AG08395 (cell line): ENCODE measurements at regions not wholly inside any gene's neighbourhood (a gene's known extent, or its start where the extent isn't known, plus 50 kb on each side); places are given as distances from the start of the nearest gene placed in this dataset.
A peak's percentile ranks its signal among the peaks of the same experiment; 100 is the strongest.
"Not testable (repeated sequence)": the region's sequence is repeated elsewhere in the genome, so short reads cannot be mapped to it uniquely, and the experiment has no call there.

Experiments
- DNase-seq: peaks from one replicate; pipeline ENCODE4 v3.0.0; 2012; ENCODE audit warnings: mixed read lengths, low spot score

DNA sequence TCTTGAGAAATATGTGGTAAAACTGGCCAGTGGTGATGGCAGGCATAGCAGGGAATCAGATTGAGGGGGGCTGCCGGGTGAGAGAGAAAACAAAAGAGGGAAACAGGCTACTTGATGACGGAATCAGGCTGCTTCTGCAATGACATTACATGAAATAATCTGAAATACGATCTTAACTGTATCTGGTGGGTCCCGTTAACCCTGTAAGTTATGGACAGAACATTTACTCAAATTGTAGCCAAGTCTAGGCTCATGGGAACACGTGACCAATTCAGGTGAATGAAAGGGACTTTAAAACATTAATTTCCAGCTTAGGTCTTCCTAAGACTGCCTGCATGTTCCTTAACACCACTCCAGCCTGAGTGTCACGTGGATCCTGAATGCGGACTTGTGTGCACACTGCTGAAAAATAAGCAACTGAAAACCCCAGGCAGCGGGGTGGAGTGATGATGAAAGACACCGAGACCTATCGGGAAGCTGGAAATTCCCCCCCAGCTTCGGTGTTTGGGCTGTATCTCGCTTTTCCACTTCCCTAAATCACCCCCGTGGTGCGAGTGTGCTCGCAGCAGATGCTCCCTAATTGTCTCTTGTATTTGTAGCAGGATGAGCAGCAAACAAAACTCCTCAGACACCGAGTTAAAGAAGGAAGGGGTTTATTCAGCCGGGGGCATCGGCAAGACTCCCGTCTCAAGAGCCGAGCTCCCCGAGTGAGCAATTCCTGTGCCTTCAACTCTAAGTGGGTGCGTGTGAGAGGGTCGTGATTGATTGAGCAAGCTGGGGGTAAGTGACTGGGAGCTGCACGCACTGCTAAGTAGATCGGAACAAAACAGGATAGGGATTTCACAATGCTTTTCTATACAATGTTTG lies 145.0 kb upstream of the GRK3 start:
- no peak for DNase-seq

DNA sequence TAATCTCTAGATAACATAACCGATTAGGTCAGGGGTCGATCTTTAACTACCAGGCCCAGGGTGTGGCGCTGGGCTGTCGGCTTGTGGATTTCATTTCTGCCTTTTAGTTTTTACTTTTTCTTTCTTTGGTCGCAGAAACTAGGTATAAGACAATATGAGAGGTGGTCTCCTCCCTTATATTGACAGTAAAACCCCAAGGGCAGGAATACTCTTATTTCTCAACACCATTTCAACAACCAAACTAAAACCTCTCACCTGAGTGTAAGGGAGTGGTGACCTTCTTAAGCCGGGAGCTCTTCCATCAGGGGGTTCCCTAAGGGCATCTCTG lies 144.4 kb upstream of the GRK3 start:
- DNase-seq: not testable (repeated sequence)

DNA sequence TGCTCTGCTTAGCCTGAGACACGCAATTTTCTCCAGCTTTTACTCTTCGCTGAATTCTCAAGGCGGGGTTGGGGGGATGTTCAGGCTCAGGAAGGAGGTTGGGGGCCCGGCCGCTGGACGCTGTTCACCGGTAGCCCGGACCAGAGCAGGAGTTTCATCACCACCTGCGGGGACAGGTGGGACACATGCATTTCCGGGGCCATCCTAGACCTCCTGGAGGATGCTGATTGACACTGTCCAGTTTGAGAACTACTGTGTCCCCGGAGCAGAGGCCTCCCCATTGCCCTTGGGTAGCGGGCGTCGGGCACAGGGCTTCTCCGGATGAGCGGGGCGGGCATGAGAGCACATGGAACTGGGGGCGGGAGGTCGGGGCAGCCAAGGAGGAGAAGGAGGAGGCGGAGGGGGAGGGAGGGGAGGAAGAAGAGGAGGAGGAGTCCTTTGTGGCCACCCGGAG lies 144.0 kb upstream of the GRK3 start:
- no peak for DNase-seq

DNA sequence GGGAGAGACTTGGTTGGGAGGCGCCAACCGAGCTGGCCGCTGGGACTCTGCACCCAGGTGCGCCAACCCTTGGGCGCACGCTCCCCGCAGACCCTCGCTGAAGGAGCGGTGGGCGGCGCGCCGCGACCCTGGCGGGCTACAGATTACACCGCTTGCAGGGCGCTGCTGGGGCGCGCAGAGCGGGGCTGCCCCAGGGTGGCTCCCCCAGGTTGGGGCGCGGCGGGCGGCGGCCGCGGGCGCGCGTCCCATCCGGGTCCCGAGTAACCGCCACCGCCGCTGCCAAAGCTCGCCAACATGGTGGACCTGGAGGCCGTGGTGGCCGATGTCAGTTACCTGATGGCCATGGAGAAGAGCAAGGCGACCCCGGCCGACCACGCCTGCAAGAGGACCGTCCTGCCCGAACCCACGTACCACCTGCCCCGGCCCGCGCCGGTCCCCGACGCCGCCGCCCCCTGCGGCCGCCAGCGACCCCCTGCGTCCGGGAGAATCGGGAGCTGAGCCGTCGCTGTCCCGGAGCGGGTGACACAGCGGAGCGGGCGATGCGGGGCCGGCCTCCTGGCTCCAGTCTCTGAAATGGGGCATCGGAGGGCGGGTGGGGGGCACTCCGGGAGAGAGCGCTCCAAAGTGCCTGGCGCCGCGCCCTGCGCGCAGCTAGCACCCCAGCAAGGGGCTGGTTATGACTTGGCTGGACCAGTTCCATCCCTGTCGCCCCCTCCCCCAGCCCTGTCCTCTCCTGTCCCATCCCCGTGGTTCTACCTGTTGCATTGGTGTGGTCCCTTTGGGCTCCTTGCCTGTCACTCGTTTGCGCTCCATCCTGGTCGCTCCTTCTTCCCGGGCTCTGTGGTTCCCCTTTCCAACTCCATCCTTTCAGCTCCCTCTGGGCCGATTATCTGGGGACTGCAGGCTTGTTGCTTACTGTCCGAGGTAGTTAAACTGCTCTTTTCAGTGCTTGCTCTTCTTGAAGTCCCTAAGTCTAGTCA lies 143.3 kb upstream of the GRK3 start:
- no peak for DNase-seq

DNA sequence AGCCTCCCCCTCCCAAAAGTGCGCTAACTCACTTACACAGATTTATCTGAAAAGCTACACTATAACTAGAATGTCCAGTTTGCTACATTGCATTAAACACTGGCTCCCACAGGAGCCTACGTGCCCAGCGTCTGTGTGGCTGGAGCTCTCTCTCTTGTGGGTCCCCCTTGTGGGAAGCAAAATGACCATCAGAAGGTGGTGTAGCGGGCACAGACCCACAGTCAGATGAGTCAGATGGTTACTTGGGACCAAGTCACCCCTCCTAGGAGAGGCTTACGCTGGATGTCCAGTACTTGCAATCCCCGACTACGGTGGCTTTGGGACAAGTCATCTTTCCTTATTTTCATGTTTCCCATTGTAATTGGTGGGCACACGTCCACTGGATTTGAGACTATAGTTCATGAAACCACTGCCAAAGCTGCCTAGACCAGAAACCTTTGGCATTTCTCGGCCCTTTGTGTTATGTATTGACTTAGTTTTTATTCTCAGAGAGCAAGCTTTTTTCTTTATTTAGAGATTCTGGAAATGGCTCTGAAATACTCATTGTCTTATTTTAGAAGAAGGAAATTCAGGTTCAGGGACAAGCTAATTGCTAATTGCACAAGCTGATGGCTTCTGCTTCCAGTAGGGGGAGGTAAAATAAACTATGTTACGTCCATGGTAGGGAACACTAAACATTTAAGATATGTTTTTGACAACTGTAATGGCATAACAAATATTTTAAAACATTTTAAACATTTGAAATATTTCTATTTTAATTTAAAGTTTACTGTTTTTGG lies 137.8 kb upstream of the GRK3 start:
- not testable (repeated sequence) for DNase-seq

DNA sequence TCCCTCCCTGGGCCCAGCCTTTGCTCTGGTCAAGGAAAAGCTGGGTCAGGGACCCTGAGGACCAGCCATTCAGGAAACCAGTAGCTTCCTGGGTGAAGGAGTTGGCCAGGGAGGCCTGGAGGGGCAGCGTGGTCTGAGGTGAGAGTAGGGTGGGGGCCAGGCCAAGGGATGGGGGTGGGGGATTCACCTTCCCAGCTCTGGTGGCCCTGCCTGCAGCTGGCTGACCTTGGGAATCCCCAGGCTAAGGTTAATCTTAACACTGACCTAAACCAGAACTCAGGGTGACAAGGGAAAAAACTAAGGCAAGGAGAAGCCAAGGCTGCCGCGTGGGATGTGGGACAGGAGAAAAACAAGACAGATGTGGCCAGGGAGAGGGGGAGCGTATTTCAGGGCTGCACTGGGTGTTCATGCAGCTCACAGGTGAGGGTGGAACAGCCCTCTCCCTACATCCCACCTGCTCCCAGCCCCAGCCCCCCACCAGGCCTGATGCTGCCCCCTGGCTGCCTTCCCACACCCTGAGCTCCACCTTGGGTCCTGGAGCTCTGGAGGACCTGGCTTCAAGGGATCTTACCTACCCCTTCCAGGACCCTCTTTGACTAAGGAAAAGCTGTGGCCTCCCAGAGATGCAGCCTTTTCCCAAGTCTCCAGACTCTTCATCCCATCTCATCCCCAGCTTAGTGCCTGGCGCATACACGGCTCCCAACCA lies 132.7 kb upstream of the GRK3 start:
- DNase-seq: not testable (repeated sequence)

DNA sequence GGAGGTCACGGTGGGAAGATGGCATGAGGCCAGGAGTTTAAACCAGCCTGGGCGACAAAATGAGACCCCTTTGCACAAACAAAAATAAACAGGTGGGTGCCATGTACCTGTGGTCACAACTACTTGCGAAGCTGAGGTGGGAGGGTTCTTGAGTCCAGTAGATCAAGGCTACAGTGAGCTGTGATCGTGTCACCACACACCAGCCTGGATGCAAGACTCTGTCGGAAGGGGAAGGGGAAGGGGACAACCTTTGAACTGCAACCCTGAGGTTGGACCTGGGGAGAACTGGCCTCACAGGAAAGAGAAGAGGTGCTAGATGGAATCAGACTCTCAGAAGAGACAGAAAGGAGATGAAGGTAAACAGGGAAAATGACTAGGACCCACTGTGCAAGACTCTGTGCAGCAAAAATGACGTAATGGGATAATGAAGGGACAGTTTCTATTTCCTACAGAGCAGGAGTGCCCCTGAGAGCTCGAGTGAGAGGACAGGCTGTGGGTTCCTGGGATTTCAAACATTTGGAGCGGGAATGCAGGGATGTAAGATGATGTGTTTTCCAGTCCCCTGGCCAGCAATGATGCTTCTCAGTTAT lies 131.0 kb upstream of the GRK3 start:
- DNase-seq: not testable (repeated sequence)

DNA sequence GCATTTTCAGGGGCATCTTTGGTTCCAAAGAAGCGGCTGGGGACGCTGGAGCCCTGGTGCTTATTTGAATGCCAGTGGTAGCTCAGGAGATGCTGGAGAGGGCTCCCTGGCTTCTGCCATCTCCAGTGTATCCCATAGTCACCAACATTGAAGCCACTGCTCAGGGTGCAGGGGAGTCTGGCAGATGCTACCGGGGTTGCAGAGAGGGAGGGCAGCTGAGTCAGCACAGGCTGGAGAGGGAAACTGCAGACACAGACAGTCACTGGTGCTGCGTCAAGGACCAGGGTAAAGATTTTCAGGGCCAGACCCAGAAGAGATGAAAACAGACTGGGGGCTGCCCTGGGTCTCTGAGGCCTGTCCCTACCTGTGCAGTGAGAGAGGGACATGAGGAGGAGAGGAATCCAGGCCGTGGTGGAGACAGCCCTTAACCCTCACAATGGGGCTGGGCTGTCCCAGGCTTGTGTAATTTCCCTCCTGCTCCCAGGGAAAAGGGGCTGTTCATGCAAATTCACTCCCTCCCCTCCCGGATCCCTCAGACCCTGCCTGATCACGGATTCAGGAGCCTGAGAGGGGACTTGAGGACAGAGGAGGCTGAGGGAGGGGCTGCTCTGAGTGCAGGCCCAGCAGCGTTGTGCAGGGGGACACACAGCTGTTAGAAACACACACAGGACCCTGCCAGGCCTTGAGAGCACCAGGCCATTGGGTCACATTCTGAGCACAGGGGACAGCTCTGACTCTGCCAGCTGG lies 126.9 kb upstream of the GRK3 start:
- no peak for DNase-seq

DNA sequence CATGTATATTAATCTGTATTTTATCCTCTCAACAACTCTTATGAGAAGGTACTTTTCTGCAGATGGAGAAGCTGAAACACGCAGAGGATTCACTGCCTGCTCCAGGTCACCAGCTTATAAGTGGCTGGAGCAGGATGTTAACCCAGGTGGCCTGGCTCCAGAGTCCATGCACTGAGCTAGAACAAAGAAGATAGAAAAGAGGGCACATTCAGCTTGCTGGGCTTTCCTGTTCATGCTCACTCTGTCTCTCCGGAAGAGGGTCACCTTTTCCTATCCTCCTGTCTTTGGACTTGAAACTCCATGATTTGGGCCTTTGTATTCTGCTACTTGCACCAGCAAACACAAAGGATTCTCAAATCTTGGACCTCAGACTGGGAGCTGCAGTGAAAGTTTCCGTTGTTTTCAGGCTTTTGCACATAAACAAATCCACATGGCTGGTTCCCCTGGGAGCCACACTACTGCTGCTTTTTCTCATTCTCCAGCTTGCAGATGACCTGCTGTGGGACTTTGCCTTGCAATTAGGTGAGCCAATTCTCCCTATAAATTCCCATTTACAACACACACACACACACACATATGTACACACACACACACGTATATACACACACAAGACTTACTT lies 117.3 kb upstream of the GRK3 start:
- no peak for DNase-seq

DNA sequence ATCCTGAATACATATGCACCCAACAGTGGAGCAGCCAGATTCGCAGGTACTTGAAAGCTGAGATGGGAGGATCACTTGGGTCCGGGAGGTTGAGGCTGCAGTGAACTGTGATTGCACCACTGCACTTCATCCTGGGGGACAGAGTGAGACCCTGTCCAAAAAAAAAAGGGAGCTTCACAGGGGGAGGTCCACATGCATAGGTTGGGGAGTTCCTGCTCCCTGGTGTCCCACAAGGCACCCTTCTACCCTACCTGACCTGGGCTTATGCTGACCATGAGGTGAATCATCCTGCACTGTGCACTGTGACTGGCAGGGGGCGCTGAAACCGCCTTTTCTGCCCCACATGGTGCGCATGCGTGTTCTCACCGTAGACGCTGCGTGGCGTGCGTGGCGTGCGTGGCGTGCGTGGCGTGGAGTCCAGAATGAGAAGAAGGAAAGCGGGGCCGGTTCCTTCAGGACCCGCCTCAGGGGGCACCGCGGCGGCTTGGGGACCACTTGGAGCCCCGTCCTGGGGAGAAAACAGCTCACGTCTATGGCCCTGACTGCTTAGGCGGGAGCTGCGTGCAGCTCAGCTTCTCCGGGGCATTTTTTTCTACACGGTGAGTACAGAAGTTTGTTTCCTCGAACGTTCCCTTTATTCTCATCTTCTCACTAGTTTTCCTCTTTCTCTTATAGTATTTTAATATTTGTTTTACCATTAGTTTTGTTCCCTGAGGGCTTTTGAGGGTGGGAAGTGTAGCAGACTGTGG lies 116.6 kb upstream of the GRK3 start:
- DNase-seq: peak; percentile 99

DNA sequence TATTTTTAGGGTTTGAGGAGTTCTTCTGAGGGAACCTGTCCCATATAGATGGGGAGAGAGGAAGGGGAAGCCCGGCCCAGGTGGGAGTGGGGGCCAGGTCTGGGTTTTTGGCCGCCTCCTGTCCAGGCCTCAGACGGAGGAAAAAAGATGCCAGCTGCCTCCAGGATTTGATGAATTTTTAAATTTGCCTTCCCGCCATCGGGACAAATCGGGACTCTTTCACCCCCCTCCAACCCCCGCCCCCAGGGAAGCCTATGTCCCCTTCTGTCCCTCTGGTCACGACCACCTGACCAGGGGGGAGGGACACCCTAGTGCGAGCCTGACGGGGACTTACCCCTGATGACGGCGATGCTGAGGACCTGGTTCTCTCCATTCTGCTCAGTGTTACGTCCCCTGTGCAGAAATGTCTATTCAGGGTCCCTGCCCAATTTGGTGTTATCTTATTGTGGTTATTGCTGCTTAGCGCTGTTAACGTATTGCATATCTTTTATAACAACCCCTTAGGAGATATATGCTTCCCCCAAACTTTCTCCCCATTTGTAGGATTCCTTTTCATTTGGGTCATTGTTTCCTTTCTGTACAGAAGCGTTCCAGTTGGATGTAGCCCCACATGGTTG lies 115.9 kb upstream of the GRK3 start:
- DNase-seq: peak; percentile 11

DNA sequence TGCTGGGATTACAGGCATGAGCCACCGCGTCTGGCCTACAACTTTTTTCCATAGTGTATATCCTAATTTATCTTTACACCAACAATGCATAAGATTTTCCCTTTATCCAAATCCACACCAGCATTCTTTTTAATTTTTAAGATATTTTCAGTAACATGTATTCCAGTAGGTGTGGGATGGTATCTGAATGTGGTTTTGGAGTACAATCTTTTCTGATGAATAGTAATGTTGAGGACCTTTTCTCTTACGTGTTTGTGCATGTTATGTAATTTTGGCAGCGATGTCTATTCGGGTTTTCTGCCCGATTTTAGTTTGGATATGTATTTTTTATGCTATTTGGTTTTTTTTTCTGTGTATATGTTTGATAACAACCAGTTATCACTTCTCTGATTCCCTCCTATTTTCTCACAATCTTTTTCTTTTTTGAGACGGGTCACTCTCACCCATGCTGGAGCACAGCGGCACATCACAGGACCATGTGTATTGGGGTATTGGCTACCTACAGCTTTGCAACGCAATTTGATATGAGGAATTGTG lies 114.6 kb upstream of the GRK3 start:
- DNase-seq: no peak

DNA sequence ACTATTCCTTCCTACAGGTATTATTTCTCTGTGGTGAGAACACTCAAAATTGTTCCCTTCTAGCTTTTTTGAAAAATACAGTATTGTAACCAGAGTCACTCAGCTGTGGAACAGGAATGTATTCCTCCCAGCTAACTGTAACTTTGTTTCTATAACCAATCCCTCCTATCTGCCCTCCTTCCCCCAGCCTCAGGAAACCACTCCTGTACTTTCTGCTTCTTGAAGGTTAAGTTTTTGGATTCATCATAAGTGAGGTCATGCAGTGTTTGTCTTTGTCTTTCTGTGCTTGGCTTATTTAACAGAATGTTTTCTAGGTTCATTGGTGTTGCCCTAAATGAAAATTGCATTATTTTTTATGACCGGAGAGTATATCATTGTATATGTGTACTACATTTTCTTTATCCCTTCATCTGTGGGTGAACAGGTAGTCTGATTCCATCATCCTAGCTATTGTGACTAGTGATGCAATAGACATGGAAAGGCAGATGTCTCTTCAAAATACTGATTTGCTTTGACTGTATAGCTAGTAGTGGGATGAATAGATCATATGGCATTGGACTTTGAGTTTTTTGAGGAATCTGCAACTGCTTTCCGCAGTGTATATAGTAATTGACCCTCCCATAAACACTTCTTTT lies 112.9 kb upstream of the GRK3 start:
- DNase-seq: no peak

DNA sequence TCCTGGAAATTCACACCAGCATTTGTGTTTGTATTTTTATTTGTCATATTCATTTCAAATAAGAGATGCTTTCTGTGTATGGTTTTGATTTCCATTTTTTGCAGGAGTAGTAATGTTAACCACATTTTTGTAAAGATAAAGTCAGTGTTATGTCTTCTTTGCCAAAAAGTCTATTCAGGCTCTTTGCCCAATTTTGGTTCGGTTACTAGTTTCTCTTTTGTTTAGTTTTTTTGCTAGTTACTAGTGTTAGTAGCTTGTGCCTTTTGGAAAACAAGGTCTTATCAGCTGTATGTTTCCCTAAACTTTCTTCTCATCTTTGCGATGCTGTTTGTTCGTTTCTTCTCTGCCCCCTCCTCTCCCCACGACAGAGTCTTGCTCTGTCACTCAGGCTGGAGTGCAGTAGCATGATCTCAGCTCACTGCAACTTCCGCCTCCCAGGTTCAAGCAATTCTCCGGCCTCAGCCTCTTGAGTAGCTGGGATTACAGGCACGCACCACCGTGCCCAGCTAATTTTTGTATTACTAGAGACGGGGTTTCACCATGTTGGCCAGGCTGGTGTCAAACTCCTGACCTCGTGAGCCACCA lies 112.3 kb upstream of the GRK3 start:
- DNase-seq: no peak

DNA sequence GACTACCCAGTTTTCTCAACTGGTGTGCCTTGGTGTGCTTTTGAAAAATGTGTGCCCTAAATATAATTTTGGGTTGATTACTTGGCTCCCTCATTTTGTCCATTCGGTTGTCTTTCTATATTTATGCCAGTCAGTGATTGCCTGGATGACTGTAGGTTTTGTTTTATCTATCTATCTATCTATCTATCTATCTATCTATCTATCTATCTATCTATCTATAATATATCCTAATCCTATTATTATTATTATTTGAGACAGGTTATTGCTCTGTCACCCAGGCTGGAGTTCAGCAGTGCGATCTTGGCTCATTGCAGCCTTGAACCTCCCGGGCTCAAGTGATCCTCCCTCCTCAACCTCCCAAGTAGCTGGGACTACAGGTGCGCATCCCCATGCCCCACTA lies 111.4 kb upstream of the GRK3 start:
- DNase-seq: no peak

DNA sequence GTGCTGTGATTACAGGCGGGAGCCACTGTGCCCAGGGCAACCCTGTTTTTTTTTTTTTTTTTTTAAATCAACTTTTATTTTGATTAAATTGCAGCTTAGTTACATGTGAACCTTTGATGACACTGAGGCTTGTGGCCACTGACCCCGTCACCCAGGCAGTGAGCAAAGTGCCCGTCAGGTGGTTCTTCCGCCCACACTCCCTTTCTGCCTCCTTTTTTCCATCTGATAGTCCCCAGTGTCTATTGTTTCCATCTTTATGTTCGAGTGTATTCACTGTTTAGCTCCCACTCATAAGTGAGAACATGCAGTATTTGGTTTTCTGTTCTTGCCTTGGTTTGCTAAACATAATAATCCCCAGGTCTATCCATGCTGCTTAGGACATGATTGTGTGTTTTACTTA lies 110.9 kb upstream of the GRK3 start:
- DNase-seq: no peak

DNA sequence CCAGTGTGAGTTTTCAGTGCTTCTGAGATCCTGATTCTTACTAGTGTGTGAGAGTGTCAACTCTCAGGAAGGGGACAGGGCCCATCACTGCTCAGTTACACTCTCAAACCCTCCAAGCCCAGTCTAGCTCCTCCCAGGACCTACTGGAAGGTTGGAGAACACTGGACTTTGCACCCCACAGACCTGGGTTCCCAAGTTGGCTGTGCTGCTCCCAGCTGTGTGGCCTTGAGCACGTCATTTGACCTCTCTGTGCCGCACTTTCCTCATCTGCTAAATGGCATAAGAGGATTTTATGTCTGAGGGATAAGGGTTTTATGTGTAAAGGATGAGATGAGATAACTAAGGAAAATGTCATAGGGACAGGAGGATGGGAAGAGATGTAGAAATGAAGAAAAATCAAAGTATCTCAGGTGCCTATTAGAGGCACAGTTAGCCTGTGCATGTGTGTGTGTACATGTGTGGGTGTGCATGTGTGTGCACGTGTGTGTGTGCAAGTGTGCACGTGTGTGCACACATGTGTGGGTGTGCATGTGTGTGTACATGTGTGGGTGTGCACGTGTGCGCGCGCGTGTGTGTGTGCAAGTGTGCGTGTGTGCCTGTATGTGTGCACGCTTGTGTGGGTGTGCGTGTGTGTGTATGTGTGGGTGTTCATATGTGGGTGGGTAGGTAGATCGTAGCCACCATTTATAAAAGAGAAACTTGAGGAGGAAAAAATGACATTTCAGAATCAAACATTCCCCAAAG lies 108.0 kb upstream of the GRK3 start:
- not testable (repeated sequence) for DNase-seq
